Activated effector memory CD4-positive, alpha-beta T cell treated with anti-CD3 and anti-CD28 coated beads, Interleukin-2, amount 50 U/mL, for 16 hours (primary cell): ENCODE measurements at regions not wholly inside any gene's neighbourhood (a gene's known extent, or its start where the extent isn't known, plus 50 kb on each side); places are given as distances from the start of the nearest gene placed in this dataset.

Source experiments
- DNase-seq: peaks from one replicate; pipeline ENCODE4 v3.0.0-alpha.2; 2020

DNA sequence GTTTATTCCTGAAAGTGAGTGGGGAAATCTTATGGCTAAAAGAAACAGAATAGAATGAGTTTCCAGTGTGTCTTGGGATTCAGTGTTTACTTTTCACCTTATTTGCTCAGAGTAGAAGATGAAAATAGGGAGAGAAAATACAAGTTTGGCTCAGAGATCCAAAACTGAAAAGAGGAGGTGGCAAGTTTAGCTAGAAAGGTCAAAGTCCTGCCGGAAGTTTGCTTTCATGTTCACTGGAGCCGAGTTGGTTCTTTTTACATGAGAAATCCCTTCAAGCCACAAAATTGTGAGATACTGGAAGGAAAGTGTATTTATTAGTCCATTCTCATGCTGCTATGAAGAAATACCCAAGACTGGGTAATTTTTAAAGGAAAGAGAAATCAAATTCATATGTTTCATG lies 604.6 kb downstream of the MRPL39 start:
- no peak for DNase-seq

DNA sequence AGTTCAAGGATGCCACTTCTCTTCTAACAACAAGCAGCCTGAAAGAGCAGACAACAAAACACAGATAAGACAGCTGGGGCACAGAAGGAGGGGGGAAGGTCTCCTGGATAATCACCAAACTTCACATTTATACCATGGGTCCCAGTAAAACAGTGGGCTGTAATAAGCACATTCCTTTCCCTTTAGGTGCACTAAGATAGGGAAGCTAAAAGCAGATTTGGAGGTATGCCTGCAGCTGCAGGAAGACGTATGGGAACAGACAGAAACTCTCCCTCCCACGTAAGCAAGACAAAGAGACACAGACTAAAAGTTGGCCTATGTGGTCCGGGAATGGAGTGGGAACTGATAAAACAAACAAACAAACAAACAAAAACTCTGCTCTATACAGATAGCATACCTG lies 612.1 kb downstream of the MRPL39 start:
- DNase-seq = no peak

DNA sequence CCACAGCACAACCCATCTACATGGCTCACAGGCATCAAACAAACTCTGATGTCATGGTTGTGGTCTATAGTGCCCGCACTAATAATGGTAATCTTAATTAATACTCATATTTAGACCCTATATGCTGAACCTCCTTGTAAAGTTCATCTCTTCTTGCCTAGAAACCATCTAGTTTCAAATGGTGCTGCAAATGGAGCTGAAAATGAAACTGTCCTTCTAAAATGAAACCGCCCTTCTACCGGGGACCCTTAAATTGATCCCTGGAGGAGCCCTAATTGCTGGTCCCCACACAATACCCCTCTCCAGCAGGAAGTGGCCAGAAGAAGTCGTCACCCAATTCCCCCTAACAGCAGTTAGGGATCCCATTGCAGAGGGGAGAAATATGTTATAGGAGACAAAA lies 612.6 kb downstream of the MRPL39 start:
- DNase-seq = no peak

DNA sequence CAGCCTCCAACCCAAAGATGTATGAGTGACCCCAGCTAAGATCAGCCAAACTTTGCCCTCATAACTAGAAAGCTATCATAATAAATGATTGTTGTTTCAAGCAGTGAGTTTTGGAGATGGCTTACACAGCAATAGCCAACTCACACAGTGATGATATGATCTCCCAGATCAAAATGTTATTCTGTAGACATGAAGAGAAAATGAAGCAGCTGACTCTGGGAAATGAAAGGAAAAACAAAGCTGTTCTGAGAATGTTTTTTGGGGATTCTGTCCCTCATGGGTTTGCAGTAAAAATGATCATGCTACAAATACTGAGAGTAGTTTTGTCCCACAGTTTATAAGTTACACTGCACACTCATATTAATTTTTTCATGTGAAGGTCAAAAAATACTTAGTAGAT lies 617.8 kb downstream of the MRPL39 start:
- DNase-seq = no peak

DNA sequence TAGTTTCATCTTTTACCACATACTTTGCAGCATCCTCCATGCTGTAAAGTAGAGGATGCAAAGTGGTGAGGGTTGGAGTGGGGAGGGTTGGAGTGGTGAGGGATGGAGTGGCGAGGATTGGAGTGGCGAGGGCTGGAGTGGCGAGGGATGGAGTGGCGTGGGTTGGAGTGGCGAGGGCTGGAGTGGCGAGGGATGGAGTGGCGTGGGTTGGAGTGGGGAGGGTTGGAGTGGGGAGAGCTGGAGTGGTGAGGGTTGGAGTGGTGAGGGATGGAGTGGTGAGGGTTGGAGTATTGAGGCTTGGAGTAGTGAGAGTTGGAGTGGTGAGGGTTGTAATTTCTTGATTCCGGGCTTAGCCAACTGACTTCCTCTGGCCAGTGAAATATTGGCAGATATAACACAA lies 618.3 kb downstream of the MRPL39 start:
- no peak for DNase-seq

DNA sequence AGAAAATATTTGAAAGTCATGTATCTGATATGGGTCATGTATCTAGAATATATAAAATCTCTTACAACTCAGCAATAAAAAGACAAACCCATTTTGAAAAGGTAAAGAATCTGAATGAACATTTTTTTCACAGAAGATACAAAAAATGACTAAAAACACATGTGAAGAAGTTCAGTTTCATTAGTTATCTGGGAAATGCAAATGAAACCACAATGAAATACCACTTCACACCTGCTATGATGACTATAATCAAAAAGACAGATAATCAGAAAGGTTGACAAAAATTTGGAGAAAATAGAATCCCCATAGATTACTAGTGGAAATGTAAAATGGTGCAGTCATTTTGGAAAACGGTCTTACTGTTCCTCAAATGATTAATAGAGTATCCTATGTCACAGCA lies 631.0 kb downstream of the MRPL39 start:
- no peak for DNase-seq

DNA sequence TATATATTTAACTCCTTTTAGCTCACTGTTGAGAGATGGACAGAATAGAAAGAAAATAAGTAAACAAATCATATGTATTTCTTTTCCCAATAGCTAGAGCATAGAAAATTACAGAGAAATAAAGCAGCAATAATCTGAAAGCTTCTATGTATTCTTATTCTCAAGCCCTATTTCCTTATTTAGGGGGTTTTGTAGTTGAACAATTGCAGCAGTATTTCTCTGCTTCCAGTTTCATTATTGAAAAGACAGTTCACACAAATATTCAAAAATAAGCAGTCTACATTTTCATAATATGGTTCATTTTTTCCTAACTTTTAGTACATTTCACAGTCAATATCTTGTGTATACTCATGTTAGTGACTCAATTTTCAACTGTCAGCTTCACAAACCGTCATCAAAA lies 638.2 kb downstream of the MRPL39 start:
- DNase-seq = no peak

DNA sequence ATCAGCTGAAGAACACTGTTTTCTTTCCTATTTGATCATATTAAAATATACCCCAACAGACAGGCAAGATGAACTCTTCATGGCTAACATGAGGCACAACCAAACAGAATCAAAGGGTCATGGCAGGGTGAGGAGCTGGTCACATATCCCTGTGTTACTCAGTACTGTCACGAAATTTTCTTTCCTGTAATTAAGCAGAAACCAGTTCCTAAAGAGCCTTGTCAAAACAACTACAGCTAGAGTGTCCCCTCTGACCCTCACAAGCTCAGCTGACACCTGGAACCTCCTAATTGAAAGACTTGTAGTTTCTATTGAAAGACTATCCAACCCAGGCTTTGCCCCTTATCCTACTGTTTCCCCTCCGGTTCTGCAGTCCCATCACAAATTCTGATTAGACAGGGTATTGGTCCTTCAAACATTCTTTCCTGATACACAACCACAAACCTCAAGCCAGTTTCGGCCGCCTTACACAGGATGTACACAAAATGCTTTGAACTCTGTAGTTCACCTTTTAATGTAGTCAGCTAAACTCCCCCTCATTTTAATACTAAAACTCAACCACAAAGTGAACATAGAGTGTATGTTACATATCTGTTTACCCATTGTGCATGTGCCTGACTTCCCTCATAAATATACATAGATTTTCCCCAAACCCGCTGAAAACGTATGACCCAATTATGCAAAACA lies 651.9 kb downstream of the MRPL39 start:
- DNase-seq = no peak

DNA sequence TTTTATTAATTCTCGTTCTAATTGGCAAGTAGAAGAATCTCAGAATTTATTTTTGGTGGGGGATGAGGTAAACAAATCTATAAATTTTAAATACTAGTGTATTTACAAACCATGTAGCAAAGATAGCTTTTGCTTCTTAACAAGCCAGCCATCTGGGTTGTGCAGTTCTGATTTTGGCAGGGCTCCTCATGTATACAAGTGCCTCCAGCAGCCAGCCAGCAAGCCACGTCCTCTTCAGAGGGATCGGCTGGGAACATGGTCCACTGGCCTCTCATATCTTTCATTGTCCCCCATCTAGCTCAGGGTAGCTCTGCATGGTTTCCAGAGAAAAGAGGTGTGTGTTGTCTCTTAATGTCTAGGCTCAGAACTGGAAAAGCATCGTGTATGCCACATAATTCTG lies 659.1 kb downstream of the MRPL39 start:
- DNase-seq = no peak

DNA sequence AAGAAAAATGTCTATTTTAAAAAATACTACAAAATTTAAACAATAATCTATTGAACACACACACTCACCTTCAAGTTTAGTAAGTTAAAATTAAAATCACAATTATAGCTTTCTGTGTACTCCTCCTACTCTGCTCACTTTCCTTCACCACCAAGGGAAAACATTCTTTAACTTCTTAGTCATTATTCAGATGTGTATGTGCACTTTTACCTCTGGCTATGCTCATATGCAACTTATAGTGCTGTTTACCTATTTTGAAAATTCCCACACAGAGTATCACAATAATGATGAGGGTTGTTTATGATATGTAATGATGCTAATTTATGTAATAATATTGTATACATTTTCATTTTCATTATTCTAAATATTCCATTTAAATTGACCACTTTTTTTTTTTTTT lies 661.4 kb downstream of the MRPL39 start:
- DNase-seq = no peak

DNA sequence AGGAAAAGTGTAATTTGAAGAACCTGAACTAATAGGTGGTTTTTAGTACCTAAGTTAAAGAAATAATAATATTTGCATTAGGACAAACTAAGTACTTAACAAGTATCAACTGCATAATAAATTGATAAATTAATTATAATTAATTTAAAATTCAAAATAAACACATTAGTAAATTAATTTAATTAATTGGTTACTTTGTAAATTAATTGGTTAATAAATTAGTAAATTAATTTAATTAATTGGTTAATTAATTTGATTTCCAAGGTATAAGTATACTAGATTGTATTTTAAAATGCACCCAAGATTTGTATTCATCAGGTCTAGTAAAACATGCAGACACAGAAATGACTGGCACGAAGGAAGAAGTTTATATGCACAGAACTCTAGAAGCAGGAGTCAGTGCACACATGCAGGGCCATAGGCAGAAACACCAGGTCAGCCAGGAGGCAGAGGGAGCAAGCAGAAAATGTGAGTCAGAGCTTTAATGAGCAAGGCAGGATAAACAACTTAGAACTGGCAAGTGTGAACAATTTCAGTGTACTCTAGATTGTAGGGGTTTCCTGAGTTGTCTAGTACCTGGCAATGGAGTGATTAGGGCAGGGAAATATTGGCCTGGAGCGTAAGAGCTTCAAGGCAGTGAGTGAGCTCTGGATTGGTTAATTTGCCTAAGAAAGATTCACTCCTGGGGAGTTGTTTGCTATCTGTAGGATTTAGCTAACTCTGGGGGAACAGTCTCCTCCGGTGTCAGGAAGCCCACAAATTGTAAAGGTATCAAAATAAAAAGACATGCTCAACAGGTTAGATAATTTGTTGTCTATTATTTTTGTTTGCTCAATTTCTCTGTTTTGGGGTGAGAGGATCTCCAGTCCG lies 665.7 kb downstream of the MRPL39 start:
- no peak for DNase-seq

DNA sequence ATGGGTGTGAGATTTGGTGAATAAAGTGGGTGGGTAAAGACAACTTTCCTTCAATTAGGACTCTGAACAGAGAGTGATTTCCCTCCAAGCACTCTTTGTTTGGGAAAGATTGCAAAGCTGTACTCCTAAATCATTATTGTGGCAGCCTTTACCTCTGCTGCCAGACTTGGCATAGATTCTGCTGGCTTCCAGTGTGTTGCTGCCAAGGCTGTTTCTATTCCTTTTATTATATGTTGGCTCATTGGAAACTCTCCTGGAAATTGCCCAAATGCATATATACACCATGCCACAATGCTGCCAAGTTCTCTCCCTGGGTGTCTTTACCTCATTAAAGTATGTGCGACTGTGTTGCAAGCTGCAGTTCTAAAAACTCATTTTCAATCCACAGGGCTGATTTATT lies 668.0 kb downstream of the MRPL39 start:
- DNase-seq = no peak

DNA sequence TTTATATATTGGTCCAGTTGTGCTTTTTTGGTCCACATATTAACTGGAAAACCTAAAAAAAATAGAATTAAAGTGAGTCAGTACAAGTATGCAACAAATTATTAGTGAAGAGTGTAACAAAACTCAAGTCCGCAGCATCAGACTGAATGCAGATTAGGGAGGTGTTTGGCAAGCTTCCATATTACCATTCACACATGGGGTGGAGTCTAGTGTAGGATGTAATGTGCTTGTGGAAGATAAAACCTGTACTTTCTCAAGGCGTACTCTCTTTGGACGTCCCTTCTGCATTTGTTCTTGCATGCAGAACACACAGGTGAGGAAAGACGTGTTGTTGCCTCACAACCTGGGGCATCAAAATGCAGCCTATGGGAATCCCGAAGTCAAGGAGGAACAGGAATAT lies 668.7 kb downstream of the MRPL39 start:
- DNase-seq = no peak

DNA sequence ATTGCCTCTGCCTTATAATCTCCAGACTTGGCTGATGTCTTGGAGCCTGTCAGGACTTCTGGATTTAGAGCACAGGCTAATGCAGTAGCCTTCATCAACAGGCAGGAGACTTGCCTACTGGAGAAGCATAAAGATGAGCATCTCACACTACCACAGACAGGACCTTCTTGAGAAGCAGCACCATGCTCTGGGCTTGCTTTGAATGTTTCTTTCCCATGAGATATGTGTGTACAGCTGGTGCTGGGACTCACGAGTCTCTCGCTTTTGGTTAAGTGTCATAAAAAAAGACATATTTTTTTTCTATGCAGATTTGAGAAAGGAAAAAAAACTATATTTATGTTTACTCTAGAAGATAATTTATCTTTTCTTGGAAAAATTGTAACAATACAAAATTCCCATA lies 671.3 kb downstream of the MRPL39 start:
- DNase-seq = no peak

DNA sequence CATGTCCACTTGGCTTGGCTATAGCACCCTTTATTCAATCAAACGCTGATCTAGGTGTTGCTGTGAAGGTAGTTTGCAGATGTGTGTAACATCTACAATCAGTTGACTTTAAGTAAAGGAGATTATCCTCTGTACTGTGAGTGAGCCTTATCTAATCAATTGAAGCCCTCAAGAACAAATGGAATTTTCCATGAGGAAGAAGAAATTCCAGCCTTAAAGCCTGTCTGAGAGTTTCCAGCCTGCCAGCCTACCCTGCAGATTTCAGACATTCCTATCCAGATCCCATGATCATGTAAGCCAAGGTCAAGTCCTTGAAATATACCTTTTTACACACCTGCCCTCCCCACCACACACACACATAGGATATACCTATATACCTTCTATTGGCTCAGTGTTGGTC lies 696.7 kb downstream of the MRPL39 start:
- DNase-seq = no peak

DNA sequence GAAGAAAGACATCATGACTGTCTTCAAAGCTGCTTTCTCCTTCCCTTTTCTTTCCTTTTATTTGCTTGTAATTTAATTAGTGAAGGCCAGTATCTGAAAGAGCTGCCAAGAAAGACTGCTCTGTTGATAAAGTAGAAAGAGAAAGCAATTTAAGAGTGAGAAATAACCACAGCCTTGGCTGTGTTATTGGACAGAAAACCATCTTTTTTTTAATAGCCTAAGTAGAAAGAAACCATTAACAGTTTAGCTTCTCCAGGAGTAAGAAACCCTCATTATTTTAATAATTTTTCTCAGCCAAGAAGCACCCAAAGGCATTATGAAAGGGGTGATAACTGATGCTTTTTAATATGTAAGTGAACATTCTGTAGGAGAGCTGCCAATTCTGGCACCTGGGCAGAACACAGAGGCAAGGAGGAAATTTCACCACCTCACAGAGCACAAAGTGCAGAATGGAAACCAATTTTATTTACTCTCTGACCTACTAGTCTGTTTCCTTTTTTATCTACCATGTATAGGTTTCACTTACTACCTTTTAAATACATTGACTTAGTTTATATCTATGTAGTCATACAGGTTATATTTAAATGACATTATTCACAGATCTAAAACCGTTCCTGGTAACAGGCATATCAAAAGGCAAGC lies 703.2 kb downstream of the MRPL39 start:
- no peak for DNase-seq

DNA sequence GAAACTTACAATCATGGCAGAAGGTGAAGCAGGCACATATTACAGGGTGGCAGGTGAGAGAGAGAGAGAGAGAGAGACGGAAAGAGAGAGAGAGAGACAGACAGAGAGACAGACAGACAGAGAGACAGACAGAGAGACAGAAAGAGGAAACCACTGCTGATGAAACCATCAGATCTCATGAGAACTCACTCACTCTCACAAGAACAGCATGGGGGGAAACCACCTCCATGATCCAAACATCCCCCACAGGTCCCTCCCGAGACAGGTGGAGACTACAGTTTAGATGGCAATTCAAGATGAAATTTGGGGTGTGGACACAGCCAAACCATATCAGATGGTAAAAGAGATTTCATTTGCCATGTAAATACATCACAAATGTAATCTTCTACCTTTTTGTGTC lies 708.1 kb downstream of the MRPL39 start:
- no peak for DNase-seq

DNA sequence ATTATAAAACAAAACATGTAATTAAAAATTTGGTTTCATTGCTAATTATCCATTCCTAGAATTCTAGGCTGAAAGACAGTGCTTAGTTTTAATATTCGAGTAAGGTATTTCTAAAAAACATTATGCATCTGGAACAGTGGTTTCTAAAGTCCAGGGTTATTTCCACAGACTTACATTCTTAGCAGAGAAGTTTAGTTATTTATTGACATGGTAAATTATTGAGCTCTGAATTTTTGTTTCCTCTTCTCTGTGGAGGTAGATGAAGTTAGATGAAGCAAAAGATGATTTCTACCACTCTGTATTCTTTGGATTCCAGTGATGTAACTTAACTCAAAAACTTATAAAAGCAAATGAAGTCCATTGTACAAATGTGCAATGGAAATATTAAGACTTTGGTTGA lies 709.4 kb downstream of the MRPL39 start:
- DNase-seq = no peak

DNA sequence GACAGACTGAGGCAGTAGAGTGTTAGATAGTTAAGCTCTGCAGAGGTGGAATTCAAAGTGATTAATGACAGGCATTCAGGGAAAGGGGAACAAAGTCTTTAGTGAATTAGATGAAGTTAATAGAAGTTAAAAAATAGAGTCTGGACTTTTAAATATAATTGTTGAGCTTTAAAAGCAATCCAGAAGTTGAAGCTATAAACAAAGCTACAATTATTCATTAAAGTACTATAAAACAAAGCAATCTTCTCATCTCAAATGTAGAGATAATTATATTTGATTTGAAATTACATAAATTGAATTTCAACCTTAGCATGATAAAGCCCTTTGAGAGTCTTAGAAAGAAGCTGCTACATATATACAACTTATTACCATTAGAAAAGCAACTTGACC lies 710.6 kb downstream of the MRPL39 start:
- no peak for DNase-seq

DNA sequence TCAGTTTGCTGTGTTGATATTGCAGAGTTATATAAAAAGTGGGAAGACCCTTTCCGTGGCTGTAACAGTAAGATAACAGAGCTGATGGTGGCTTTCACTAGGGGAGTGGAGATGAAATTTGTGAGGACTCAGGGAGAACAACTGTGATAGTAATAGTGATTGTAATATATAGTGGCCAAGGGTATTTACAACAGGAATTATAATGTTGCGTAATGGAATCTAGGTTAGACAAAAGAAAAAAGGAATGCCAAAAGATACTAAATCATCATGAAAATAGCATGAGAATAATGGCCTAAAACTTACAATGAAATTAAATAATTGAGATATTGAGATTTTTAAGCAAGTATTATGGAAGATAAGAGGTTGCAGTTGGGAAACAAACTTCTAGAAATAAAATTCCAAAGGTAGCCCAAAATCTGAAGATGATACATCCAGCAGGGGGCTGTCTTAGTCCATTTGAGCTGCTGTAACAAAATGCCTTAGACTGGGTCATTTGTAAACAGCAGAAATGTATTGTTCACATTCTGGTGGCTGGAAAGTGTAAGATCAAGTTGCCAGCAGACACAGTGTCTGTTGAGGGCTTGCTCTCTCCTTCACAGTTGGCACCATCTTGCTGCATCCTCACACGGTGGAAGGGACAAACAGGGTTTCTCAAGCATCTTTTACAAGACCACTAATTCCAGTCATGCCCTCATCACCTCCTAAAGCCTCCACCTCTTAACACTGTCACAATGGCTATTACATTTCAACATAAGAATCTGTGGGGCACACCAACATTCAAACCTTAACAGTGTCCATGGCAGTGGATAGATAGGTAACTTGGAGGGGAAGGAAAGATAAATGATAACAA lies 711.2 kb downstream of the MRPL39 start:
- no peak for DNase-seq

DNA sequence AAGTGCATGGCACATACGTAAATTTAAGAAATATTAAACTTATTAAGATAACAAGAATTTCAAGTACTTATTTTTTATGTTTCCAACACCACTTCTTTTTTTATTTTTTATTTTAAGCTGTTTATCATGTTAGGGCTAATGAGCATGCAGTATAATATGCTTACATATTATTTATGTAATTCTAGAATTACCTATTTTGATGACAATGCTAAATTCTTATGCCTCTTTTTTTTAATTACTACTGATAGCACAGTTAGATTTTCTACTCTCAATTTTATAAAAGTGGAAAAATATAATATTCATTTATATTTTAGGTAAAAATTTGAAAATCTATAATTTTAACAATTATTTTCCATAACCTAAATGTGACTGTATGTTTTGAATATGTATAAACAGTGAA lies 713.0 kb downstream of the MRPL39 start:
- DNase-seq = no peak

DNA sequence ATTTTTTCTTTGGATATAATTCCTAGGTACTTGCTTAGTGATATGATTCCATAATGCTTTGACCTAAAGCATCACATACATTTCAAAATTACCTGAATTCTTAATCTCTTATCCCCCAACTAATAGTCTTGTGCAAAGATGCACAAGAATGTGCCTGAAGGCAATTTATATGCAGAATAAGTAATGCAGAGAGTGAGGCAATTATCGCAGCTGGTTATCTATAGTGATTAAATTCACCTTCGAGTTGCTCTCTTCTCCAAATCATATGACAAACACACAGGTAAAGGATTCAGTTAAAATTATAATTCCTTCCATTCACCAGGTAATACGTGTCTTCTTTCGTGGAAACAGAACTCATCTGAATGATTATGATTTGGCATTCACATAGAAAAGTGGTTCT lies 717.3 kb downstream of the MRPL39 start:
- DNase-seq = no peak

DNA sequence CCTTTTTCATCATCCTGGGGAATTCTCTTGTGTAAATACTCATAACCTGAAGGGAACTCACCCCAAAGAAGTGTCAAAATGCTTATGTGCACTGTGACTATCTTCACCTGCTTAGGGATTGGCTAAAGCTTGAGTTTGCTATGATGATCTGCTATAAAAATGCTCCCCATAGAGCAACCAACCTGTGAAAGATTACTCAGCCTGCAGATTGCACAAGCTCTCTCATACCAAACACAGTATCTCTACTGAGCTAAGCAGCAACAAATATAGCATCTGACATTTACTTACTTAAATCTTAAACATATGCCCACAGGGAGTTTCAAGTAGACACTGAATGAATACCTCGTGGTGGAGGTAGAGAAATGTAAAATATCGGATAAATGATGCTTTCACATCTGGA lies 725.8 kb downstream of the MRPL39 start:
- no peak for DNase-seq
